Ovary (tissue), 7 donors: ENCODE measurements at regions not wholly inside any gene's neighbourhood (a gene's known extent, or its start where the extent isn't known, plus 50 kb on each side); places are given as distances from the start of the nearest gene placed in this dataset.
"Not testable (repeated sequence)": the region's sequence is repeated elsewhere in the genome, so short reads cannot be mapped to it uniquely, and the experiment has no call there.

Experiments
- DNase-seq, 5 donors: peaks; one replicate each; pipeline ENCODE4 v3.0.0-alpha.2; 2019 to 2020
- H3K27ac ChIP-seq, 2 donors: fragments of 200-600 bp; one replicate each; pipeline versions ENCODE4 v1.5.1 to v1.8.0; 2019 to 2022
- H3K27me3 ChIP-seq: fragments of 200-600 bp; one replicate; pipeline ENCODE4 v1.8.0; 2022
- H3K36me3 ChIP-seq: fragments of 200-600 bp; sonication (generic); one replicate; pipeline ENCODE4 v1.5.1; 2019
- H3K4me1 ChIP-seq: one replicate; pipeline ENCODE4 v1.8.1; 2013; ENCODE audit warnings: mild to moderate bottlenecking, moderate library complexity; ENCODE audit not compliant: insufficient read depth
- H3K4me3 ChIP-seq: fragments of 200-600 bp; sonication (generic); one replicate; pipeline ENCODE4 v1.5.1; 2017
- H3K9me3 ChIP-seq, 2 donors: fragments of 200-600 bp in 1 of 2; sonication (generic) in 1 of 2; one replicate each; pipeline versions ENCODE4 v1.5.1 to v1.8.1; 2013 to 2019; ENCODE audit warnings: mild to moderate bottlenecking in 1 of 2, moderate library complexity in 1 of 2
- CTCF ChIP-seq, 3 donors: fragments of 450-650 bp in 2 of 3; fragments of 200-600 bp in 1 of 3; IDR thresholded peaks; one replicate each; pipeline versions ENCODE4 v1.5.1 to v1.8.0; 2016 to 2022; ENCODE audit warnings: antibody characterized with exemption in 3 of 3, mild to moderate bottlenecking in 1 of 3
- EP300 ChIP-seq: sonication (generic); formaldehyde crosslinking; IDR thresholded peaks from one replicate; pipeline ENCODE4 v1.6.1; 2017; ENCODE audit warnings: antibody characterized with exemption
- POLR2A ChIP-seq: fragments of 450-650 bp; IDR thresholded peaks from one replicate; pipeline ENCODE4 v1.6.1; 2017; ENCODE audit warnings: antibody characterized with exemption, mild to moderate bottlenecking, moderate library complexity
- WGBS, 3 donors: extraction: QIAGEN DNeasy Blood & Tissue Kit in 1 of 3; methylation state at CpG; one replicate each; pipeline versions ENCODE4 v1.1.5 to v1.1.7; 2013 to 2017; 5-methylcytosine and 5-hydroxymethylcytosine counted together
- intact Hi-C, 4 donors: fragments of 100-400 bp; cut with DNase I; formaldehyde crosslinking; loops; one replicate each; pipeline versions ENCODE4 v1.11.0 to v1.15.1; 2022 to 2023
- donor health status: DM: no; HTN: no; CAD: no; lungs with moderate emphysema.
- donor health status: DM: no; HTN: no; CAD: no.
- donor health status: Bipolar disorder and iron deficiency.
- donor health status: DM: no; HTN: no; CAD: no.
- donor health status: DM: yes; HTN: yes; CAD: no.

- WGBS, 3 donors: 40 to 56% (median 48%) methylated on average over 5 of the region's 5 CpGs
- intact Hi-C loops: no loop called here
- Histone ChIP-seq H3K27ac (no peak overlapping the region), H3K4me1 (peaks cover 8% of the 10 kb centered on the region), H3K36me3 (no peaks in the 10 kb centered on the region), H3K27me3 (no peaks in the 10 kb centered on the region), H3K4me3 (no peak overlapping the region), H3K9me3 (no peaks in the 10 kb centered on the region)
- DNase-seq: no peak
- no peak for TF ChIP-seq POLR2A
These were observed 66.1 kb upstream of the ANKRD55 start for GRCh38 chr5:56299212-56299611.

- Histone ChIP-seq H3K27ac (no peak overlapping the region), H3K4me3 (no peak overlapping the region), H3K36me3 (no peaks in the 10 kb centered on the region), H3K27me3 (no peaks in the 10 kb centered on the region), H3K4me1 (peaks cover 8% of the 10 kb centered on the region), H3K9me3 (no peaks in the 10 kb centered on the region)
- DNase-seq: peak in 3 of 5 donors; percentile 28 to 71 (median 53)
- 27 to 41% (median 30%) methylated on average over 8 of the region's 8 CpGs for WGBS, 3 donors
- intact Hi-C loops: no loop called here
- TF ChIP-seq CTCF (IDR thresholded peaks at IDR 0.05) (no peak), POLR2A (no peak), EP300 (no peak)
These were observed 65.4 kb upstream of the ANKRD55 start for GRCh38 chr5:56298336-56299090.

GRCh38 chr5:56297851-56298250 is 64.7 kb upstream of the ANKRD55 start:
- Histone ChIP-seq H3K27ac (no peak overlapping the region), H3K27me3 (no peaks in the 10 kb centered on the region), H3K4me1 (peaks cover 8% of the 10 kb centered on the region), H3K9me3 (no peaks in the 10 kb centered on the region), H3K36me3 (no peaks in the 10 kb centered on the region), H3K4me3 (no peak overlapping the region)
- WGBS, 3 donors: 35 to 47% (median 37%) methylated on average over 2 of the region's 2 CpGs
- TF ChIP-seq EP300 (no peak), POLR2A (no peak), CTCF (IDR thresholded peaks at IDR 0.05) (no peak)
- intact Hi-C loops: no loop called here
- DNase-seq: no peak

GRCh38 chr5:56295311-56295710 is 62.2 kb upstream of the ANKRD55 start:
- 92 to 96% (median 96%) methylated on average over 7 to 23 of the region's 23 CpGs for WGBS, 3 donors
- H3K4me1 ChIP-seq, H3K9me3 ChIP-seq, H3K36me3 ChIP-seq, intact Hi-C loops, H3K27me3 ChIP-seq, H3K27ac ChIP-seq, H3K4me3 ChIP-seq, DNase-seq: not testable (repeated sequence)

GRCh38 chr5:56294354-56294753 is 61.2 kb upstream of the ANKRD55 start:
- H3K4me3 ChIP-seq: no peak overlapping the region
- no peaks in the 10 kb centered on the region for H3K9me3 ChIP-seq
- intact Hi-C loops: no loop called here
- H3K36me3 ChIP-seq: no peaks in the 10 kb centered on the region
- no peak for TF ChIP-seq CTCF (IDR thresholded peaks at IDR 0.05)
- no peak for TF ChIP-seq EP300
- TF ChIP-seq POLR2A: no peak
- no peaks in the 10 kb centered on the region for H3K27me3 ChIP-seq
- H3K4me1 ChIP-seq: peaks cover 8% of the 10 kb centered on the region
- no peak overlapping the region for H3K27ac ChIP-seq
- no peak for DNase-seq
- WGBS, 3 donors: 79 to 91% (median 82%) methylated on average over 2 of the region's 2 CpGs

GRCh38 chr5:56292874-56293273 is 59.7 kb upstream of the ANKRD55 start:
- H3K4me3 ChIP-seq, H3K27me3 ChIP-seq, H3K9me3 ChIP-seq, H3K4me1 ChIP-seq, intact Hi-C loops, DNase-seq, H3K27ac ChIP-seq, H3K36me3 ChIP-seq: not testable (repeated sequence)
- 96 to 100% (median 100%) methylated on average over 2 of the region's 2 CpGs for WGBS, 3 donors
